GDM1 (cell line): ENCODE measurements at regions not wholly inside any gene's neighbourhood (a gene's known extent, or its start where the extent isn't known, plus 50 kb on each side); places are given as distances from the start of the nearest gene placed in this dataset.
"Not testable (repeated sequence)": the region's sequence is repeated elsewhere in the genome, so short reads cannot be mapped to it uniquely, and the experiment has no call there.

ENCODE experiments used
- DNase-seq: peaks from one replicate; lab custom pipeline; 2025; lab: John Stamatoyannopoulos, UW

DNA sequence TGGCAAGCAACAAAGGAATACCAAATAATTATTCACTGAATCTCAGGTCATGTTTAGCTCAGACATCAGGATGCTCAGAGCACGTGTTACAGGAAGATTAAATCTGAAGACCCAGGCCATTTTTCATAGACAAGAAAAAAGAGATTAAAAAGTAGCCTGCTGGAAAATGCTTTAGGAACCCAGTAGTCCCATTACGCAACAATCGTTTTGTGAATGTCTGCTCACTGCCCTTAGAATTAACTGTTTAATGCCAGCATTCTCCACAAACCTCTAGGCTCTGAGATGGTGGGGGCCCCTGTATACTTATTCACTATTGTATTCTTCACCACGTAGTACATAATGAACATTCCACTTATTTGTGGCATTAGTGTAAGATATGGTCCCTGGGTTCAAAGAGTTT lies 154.6 kb upstream of the NYAP2 start:
- no peak for DNase-seq

DNA sequence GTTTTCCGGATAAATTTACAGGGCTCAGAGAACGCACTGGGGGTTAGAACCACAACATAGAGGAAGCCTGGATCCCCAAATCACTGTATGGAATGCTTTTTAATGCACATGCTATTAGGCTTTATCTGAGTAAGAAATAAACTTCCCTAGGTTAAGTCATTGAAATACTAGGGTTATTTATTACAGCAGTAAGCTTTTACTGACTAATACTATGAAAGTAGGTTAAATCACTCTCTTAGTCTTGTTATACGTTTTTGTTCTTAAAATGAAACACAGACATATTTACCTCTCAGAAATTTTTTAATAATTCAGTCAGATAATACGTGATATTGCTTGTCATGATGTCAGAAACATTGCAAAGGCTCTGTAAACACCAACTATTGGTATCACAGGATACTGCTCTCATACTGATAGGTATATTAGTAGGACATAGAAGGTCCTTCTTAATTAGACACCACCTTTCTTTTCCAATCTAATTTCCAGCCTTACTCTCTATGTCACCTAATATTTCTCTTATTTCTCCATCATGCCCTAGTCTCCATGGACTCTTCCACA lies 162.7 kb upstream of the NYAP2 start:
- DNase-seq: no peak

DNA sequence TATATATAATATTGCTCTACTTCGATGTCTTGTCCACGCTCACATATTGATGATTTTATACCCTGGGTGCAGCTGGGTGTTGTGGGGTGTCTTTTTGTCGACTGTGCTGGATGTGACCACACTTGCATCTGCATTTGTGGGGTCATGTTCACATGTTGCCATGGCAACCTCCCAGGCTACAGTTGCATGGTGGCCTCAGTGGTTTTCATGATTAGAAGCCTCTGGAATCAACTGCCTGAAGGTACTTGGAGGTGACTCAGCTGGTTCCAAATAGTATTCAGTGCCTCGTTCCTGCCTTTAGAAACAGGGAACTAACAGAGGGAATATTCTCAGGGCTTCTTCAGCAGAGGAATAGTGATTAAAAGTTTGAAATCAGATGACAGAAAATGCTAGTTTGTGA lies 166.3 kb upstream of the NYAP2 start:
- no peak for DNase-seq

DNA sequence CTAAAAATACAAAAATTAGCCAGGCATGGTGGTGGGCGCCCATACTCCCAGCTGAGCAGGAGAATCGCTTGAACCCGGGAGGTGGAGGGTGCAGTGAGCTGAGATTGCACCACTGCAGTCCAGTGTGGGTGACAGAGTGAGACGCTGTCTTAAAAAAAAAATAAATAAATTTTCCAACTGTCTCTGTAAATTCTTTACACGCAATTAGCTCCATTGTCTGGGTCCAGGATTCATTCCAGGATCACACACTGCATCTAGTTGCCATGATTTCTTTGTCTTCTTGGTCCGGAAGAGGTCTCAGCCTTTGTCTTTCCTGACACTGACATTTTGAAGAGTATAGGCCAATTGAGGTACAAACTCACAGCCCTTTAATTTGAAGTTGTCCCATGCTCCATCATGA lies 167.6 kb upstream of the NYAP2 start:
- no peak for DNase-seq

DNA sequence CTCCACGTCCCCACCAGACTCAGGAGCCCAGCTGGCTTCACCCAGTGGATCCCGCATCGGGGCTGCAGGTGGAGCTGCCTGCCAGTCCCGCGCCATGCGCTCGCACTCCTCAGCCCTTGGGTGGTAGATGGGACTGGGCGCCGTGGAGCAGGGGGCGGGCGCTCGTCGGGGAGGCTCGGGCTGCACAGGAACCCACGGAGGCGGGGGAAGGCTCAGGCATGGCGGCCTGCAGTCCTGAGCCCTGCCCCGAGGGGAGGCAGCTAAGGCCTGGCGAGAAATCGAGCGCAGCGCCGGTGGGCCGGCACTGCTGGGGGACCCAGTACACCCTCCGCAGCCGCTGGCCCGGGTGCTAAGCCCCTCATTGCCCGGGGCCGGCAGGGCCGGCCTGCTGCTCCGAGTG lies 170.2 kb upstream of the NYAP2 start:
- DNase-seq: not testable (repeated sequence)

DNA sequence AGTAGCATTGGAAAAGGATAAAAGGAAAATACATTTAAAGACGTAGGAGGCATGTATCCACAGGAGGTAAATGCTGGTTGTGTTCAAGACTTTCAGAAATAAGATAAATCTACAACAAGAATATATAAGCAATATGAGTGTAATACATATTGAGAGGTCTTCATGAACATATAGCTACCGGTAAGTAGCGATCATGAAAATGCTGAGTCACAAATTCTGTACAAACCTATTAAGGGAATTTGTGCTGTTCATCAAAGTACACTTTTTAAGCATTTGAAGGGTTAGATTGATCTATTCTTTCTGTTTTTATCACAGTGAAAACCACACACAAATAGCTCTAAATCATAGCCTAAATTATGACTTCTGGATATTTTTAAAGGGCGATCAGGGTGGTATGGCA lies 173.1 kb upstream of the NYAP2 start:
- DNase-seq: no peak

DNA sequence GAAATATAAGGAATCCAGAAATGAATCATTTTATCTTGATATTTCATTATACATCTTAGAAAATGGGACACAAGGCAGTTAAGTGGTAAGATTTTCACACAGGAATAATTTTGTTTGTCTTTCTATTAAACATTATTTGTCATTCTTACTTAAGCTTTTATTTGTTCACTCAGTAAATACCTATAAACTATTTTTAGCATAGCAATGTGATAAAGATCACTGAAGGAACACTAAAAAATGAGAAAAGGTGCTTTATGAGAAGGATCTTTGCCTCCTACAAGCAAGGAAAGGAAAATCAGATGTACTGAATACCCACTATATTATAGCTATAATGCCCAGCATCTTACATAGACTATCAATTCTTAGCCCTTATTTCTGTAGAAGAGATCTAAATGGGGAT lies 176.2 kb upstream of the NYAP2 start:
- DNase-seq: no peak

DNA sequence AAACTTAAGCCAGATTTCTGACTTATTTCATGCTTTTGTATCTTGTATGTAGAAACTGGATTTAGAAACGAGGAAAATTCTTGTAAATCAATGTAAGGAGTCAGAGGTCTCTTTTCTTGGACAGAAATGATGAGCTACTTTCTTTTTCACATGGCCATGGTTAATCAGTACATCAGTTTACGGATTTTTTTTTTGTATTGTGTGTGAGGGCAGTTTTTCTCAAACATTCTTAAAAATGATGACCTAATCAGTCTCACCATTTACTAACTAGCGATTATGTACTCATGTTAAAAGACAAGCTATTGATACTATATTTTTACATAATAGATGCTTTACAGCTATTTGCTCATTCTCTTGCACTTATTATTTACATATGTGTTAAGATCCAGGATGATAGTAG lies 165.2 kb upstream of the DOCK10 start:
- no peak for DNase-seq

DNA sequence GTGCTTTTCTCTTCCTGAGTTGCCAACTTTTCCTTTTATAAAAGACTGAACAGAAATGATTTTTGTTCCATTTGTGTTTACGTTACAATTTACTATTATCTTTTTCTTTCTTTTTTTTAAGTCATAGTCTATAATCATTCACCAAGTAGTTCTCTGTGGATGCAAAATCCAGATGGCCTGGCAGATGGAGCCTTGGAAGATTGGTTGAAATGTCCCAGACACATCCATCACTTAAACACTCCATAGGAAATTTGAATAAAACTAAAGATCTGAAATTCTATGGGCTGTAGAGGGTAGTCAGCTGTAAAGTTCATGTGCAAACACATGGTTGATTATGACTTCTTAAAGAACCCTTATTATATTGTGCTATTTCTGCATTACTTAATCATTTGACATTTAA lies 164.8 kb upstream of the DOCK10 start:
- no peak for DNase-seq

DNA sequence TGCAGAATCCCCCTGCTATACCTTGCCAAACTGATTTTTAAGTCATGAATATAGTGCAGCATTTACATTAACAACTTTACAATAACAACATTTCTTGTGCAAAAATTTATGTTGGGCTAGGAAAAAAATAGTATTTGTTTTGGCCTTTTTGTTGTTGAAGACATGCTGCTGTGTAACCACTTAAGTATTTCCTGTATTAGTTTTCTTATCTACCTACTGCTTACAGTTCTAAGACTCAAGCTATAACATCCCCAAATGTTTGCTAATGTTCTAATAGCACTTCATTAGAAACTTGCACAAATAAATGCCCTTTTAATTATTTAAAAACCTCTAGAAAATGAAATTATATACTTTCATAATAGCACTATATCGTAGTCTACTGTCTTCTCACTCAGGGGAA lies 154.3 kb upstream of the DOCK10 start:
- DNase-seq: no peak

DNA sequence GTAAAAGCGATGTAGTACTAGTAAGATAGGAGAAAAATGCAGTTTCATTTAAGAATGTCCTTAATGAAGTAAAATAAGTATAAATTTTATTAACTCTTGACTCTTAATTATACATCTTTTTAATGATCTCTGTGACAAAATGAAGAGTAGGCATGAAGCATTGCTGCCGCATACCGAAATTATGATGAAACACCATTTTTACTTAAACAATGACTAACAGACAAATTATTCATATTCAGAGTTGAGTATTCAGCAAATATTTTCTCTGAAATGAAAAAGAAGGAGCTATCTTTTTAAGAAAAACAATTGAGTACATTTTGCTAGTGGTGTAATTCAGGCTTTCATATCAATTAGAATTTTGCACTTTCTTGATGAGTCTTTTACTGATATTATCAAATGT lies 150.6 kb upstream of the DOCK10 start:
- DNase-seq: no peak

DNA sequence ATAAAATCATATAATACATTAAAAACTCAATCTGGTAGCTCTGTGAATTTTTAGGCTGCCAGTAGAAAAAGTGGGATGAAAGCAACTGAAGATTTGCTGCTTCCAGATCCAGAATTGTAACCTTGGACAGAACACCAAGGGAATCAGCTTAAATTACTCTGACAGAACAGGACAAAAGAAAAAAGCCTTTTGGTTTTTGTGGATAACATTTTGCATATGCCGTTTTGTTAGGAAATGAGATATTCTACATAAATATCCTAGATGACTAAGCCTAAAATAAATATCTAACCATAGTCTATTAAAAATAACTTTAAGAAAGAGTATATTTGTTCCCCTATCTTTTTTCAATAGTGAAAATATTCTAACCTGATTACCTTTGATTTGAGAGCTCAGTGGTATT lies 148.7 kb upstream of the DOCK10 start:
- DNase-seq: no peak

DNA sequence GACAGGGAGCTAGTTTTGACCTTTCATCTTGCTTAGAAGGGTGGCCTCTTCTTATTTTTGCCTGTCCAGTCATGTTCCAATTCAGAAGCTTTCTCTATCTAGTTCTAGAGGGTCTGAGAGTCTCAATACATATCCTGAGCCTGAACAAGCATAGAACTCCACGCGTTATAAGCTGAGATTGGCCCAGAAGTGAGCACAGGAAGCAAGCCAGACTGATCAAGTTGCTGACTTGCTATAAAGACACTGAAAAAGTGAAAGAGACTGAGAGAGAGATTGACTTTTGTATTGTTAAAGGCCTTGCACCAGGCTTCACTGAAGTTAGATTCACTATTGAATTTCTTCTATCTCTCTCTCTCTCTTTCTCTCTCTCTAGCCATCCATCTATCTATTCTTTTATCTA lies 142.7 kb upstream of the DOCK10 start:
- no peak for DNase-seq

DNA sequence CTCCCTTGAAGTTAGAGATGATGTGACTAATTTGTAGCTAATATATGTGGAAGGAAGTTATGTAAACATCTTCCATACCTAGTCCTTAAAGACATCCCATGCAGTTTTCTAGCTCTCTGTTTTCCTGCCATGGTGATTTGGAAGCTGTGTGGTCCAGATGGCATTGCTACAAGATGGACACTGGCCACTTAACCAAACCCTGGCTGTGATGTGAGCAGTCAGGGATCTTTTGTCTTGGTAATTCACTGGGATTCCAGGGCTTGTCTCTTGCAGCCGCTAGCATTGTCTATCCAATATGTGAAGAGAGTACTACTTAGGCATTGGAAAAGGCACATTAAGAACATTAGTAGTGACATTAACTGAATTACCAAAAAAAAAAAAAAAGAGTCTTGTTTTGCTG lies 139.9 kb upstream of the DOCK10 start:
- DNase-seq: no peak

DNA sequence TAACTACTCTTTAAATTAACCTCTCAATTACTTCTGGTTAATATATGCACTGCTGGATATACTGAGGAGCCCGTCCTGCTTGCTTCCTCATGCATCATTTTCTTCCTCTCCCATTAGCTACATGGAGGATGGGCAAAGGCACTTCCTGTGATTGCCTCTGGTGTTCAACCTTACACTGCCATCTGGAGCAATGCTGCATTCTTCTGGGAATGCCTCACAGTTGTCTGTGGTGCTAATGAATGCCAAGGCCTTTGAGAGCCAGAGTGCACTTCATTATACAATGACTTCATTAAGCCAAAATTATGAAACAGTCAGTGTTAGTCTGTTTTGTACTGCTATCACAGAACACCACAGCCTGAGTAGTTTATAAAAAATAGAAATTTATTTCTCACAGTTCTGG lies 134.8 kb upstream of the DOCK10 start:
- DNase-seq: no peak

DNA sequence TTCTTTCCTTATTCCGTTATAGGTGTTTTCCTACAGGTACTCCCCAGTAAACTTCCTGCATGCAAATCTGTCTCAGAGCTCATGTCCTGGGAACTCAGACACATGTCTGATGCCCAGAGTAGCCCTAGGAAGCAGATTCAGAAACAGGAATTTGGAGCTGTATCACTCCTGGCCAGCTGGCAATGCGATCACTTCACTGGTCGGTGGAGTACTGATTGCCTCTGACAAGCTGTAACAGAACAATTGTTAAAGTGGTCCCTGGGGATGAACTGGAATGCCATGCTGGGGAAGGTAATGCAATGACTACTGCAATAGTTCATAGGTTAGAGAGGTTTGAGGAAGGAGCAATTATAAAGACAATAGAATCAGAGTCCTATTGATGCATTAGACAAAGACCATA lies 131.6 kb upstream of the DOCK10 start:
- DNase-seq: no peak

DNA sequence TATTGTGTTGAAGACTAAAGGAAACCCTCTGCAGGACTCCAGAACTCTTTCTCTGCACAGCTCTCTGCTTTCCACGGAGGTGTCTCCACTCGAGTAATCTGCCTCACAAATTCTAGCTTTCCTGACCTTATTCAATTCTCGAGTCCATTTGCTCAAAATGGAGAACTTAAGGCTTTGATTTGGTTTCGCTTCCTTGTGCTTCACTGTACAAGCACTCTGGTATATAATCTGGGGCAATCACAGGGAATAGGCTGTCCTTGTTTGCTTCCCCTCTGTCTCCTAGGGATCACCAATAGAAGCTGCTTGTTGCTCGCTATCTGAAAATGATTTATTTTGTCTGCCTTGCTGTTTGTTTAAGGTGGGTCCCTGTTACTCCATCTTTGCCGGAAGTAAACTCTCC lies 129.1 kb upstream of the DOCK10 start:
- no peak for DNase-seq

DNA sequence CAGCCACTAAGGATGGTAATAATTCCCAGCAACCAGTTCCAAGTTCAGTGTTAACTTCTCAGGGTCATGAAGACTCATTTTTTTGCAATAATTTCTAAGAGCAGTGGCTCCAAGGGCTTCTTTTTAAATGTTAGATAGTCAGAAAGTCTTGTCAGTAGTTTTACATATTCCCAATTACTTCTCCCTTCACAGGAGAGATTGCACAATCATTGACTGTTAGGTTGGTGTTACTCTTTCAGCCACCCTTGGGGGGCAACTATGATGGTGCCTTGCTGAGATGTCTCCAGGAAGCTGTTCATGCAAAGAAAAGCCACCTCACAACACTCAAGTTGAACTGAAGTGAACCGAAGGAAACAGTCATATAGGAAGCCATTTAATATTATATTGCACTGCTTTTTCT lies 127.9 kb upstream of the DOCK10 start:
- DNase-seq: no peak

DNA sequence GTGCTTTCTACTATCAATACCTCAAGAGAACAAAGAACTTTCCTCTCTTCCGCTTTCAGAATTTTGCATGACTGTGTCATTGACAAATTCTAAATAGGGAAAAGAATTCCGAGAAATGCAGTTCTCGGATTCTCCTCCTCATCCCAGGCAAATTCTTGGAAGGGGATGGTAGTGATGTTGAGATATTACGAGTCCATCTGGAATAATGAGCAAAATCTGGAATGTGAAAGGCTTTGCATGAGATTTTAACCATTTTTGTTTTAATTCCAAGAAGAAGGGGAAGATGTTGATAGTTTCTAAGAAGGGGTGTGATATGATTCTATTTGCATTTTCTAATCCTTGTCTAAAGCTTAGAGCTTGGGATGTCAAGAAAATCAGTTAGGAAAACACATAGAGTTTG lies 127.1 kb upstream of the DOCK10 start:
- no peak for DNase-seq

DNA sequence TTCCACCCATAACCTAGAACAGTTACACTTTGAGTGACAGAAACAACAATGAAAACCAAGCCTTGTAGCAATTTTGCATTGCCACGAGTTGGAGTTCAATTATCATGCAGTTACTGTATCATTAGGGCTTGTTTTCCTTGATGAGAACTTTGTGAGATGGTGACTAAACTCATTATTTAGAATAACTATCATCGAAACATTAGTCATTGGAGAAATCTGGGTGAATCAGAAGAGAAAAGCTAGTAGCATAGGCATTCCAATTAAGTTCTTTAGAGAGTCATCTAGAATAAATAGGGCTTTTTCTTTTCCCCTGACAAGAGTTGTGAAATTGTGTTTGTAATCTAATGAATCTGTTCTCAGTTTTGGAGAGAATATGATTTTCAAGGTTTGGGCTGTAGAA lies 122.8 kb upstream of the DOCK10 start:
- DNase-seq: no peak

DNA sequence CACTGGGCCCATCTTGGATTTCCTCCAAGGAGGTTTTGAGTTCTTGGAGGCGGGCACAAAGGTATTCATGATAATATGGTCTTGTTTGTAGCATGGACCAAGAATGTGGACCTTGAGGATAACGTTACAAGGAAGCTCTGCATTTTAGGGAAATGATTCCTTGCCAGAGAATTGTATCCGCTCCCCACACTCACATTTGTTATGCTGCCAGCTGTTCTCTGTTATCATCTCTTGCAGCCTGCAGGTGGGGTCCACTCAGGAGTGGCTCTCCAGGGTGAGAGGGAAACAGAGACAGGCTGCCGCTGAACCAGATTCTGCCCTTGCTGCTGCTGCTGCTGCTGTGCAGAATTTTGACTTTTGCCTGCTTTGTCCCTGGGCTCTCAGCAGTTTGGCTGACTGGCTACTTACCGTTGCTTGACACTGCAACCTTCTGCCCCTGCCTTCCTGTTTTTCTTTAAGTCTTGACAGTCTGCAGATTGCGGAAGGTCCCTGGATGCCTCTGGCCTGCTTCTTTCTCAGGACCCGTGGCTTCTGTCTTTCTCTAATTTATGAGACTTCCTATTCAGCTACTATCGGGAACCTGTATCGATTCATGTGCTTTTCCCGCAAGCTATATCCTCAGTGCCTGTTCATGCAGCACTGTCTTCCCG lies 122.3 kb upstream of the DOCK10 start:
- DNase-seq: no peak

DNA sequence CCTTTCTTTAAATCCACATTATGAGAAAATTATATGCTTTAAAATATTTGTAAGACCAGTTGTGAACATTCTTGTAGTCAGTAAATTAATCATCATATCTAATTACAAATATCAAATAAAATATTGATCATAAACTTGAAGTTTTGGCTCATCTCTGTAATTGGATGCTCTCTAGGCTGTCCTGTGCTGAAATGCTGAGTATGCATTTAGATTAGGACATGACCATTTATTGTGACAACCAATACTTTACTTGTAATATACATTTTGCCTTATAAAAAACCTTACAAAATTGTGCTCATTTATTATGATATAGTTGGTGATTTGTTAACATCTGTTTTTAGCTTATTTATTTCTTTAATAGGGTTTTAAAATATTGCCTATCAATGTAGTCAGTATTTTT lies 116.1 kb upstream of the DOCK10 start:
- DNase-seq: no peak

DNA sequence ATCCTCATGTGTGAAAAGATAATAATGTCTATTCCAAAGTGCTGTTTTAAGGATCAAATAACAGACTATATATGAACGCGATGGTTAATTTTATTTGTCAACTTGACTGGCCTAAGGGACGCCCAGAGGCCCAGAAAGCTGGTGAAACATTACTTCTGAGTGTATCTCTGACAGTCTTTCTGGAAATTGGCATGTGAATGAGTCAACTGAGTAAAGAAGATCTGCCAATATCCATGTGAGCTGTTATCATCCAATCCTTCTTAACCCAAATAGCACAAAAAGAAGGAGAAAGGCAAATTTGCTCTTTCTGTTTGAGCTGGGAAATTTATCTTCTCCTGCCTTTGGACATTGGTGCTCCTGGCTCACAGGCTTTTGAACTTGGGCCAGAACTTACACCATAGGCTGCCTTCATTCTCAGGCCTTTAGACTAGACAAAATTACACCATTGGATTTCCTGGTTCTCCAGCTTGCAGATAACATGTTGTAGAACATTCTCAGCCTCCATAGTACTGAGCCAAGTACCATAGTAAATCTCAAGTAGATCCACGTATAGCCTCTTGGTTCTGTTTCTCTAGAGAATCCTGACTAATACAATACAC lies 114.7 kb upstream of the DOCK10 start:
- DNase-seq: no peak

DNA sequence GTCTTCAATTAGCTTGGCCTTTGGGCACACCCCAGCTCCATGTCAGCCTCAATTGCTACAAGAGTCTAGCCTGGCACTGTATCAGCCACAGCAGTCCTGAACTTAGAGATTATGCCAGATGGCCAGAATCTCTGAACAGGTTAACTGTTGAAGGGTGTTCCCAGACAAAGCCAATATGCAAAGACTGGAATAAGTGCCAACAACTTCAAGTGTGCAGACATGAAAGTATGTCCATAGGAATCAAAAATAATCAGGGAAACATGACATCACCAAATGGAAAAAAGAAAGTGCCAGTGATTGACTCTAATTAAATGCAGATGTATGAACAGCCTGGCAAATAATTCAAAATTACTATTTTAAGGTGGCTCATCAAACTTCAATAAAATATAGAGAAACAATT lies 98.5 kb upstream of the DOCK10 start:
- DNase-seq: no peak
